Spleen (tissue), 11 donors: ENCODE measurements at regions not wholly inside any gene's neighbourhood (a gene's known extent, or its start where the extent isn't known, plus 50 kb on each side); places are given as distances from the start of the nearest gene placed in this dataset.

ENCODE experiments used
- DNase-seq: peaks from one replicate; pipeline ENCODE4 v3.0.0-alpha.2; 2020
- H3K27ac ChIP-seq, 8 donors: fragments of 200-600 bp; sonication (generic) in 7 of 8; 1 replicate in 4 of 8; 2 replicates in 4 of 8; pipeline versions ENCODE4 v1.5.0 to v1.8.0; 2016 to 2021; ENCODE audit warnings: inconsistent platforms in 4 of 8, mild to moderate bottlenecking in 4 of 8, moderate library complexity in 1 of 8
- H3K27me3 ChIP-seq, 7 donors: fragments of 200-600 bp; sonication (generic) in 6 of 7; replicated peaks in 1 of 7; 1 replicate in 4 of 7; 2 replicates in 3 of 7; pipeline versions ENCODE4 v1.5.0 to v1.8.0; 2016 to 2021; ENCODE audit warnings: inconsistent platforms in 3 of 7, mild to moderate bottlenecking in 1 of 7
- H3K36me3 ChIP-seq, 6 donors: fragments of 200-600 bp; sonication (generic) in 5 of 6; 1 replicate in 4 of 6; 2 replicates in 2 of 6; pipeline versions ENCODE4 v1.5.0 to v1.8.0; 2016 to 2021; ENCODE audit warnings: inconsistent platforms in 2 of 6
- H3K4me1 ChIP-seq, 6 donors: fragments of 200-600 bp; sonication (generic) in 5 of 6; 1 replicate in 3 of 6; 2 replicates in 3 of 6; pipeline versions ENCODE4 v1.5.0 to v1.8.0; 2016 to 2021; ENCODE audit warnings: inconsistent platforms in 3 of 6
- H3K4me3 ChIP-seq, 8 donors: fragments of 200-600 bp; sonication (generic) in 7 of 8; 1 replicate in 4 of 8; 2 replicates in 4 of 8; pipeline versions ENCODE4 v1.5.0 to v1.8.0; 2016 to 2021; ENCODE audit warnings: inconsistent platforms in 4 of 8, mild to moderate bottlenecking in 4 of 8, moderate library complexity in 2 of 8
- H3K9me3 ChIP-seq, 8 donors: fragments of 200-600 bp; sonication (generic) in 7 of 8; 1 replicate in 4 of 8; 2 replicates in 4 of 8; pipeline versions ENCODE4 v1.5.0 to v1.8.0; 2016 to 2021; ENCODE audit warnings: inconsistent platforms in 4 of 8
- CTCF ChIP-seq, 11 experiments: fragments of 200-600 bp in 7 of 11; fragments of 450-650 bp in 4 of 11; sonication (generic) in 4 of 11; IDR thresholded peaks in 8 of 11; conservative IDR thresholded peaks in 3 of 11; 1 replicate in 7 of 11; 2 replicates in 4 of 11; pipeline versions ENCODE4 v1.4.0 to v1.8.0; 2016 to 2021; ENCODE audit warnings: antibody characterized with exemption in 11 of 11, inconsistent platforms in 4 of 11, mild to moderate bottlenecking in 1 of 11
- POLR2A ChIP-seq, 3 donors: fragments of 450-650 bp; IDR thresholded peaks; one replicate each; pipeline ENCODE4 v1.5.1; 2017; ENCODE audit warnings: antibody characterized with exemption in 3 of 3, mild to moderate bottlenecking in 1 of 3
- POLR2AphosphoS5 ChIP-seq, 3 donors: sonication (generic); formaldehyde crosslinking; IDR thresholded peaks; one replicate each; pipeline ENCODE4 v1.5.1; 2017; ENCODE audit warnings: antibody characterized with exemption in 3 of 3
- WGBS, 5 donors: extraction: QIAGEN DNeasy Blood & Tissue Kit in 3 of 5; methylation state at CpG; one replicate each; pipeline versions ENCODE4 v1.1.5 to v1.1.7; 2013 to 2018; 5-methylcytosine and 5-hydroxymethylcytosine counted together
- intact Hi-C: fragments of 100-400 bp; cut with DNase I; formaldehyde crosslinking; loops from one replicate; pipeline ENCODE4 v1.15.0; 2023; ENCODE audit warnings: low total_unique reads
- donor health status: healthy with polysubstance abuse.
- donor health status: DM: no; HTN: no; CAD: no; lungs with moderate emphysema.
- donor health status: DM: no; HTN: no; CAD: no.
- donor health status: Bipolar disorder and iron deficiency.
- donor health status: healthy.
- donor health status: DM: no; HTN: no; CAD: no.
- donor health status: DM: yes; HTN: yes; CAD: no.

DNA sequence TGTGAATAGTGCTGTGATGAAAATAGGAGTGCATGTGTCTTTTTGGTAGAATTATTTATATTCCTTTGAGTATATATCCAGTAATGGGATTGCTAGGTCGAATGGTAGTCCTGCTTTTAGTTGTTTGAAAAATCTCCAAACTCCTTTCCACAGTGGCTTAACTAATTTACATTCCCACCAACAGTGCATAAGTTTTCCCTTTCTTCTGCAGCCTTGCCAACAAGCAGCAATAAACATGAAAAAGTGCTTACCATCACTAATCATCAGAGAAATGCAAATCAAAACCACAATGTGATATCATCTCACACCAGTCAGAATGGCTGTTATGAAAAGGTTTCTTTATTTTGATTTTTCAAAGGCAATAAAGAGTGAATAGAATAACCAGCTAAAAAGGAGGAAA lies 1105.9 kb downstream of the NAALADL2 start:
- WGBS, 5 donors, result 33 to 63% (median 46%) methylated on average over 1 of the region's 1 CpG
- H3K27me3 ChIP-seq, result no peaks in the 10 kb centered on the region
- no peak overlapping the region for H3K27ac ChIP-seq
- intact Hi-C loops, result no loop called here
- TF ChIP-seq CTCF (IDR thresholded peaks at IDR 0.05 in 8 of 11, conservative IDR thresholded peaks at IDR 0.05 in 3 of 11), result no peak
- TF ChIP-seq POLR2A (IDR thresholded peaks at IDR 0.05), result no peak
- TF ChIP-seq POLR2AphosphoS5 (IDR thresholded peaks at IDR 0.05), result no peak
- H3K9me3 ChIP-seq, result peaks cover 0 to 53% (median 35%) of the 10 kb centered on the region in 8 donors
- H3K4me1 ChIP-seq, result no peaks in the 10 kb centered on the region
- H3K4me3 ChIP-seq, result no peak overlapping the region
- no peak for DNase-seq
- H3K36me3 ChIP-seq, result no peaks in the 10 kb centered on the region

DNA sequence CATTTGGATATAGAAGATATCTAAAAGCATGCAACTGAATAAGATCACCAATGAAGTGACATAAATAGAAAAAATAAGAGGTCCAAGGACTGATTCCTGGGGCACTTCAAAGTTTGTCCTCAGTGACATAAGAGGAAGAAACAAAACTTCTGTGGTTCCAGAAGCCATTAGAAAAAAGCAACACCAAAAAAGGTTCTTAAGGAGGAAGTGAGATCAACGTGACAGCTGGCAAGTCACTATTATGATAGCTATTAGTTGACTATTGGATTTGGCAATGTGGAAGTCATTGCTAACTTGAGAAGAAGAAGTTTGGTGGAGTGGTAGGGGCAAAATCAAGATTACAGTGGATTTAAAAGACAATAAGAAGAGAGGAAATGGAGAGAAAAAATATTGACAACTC lies 1098.3 kb downstream of the NAALADL2 start:
- no peaks in the 10 kb centered on the region for H3K27me3 ChIP-seq
- no peaks in the 10 kb centered on the region for H3K36me3 ChIP-seq
- H3K27ac ChIP-seq, result no peak overlapping the region
- intact Hi-C loops, result no loop called here
- no peak for TF ChIP-seq POLR2A (IDR thresholded peaks at IDR 0.05)
- no peak for TF ChIP-seq POLR2AphosphoS5 (IDR thresholded peaks at IDR 0.05)
- no peak for TF ChIP-seq CTCF (IDR thresholded peaks at IDR 0.05 in 8 of 11, conservative IDR thresholded peaks at IDR 0.05 in 3 of 11)
- 18 to 42% (median 32%) methylated on average over 1 of the region's 1 CpG for WGBS, 5 donors
- DNase-seq, result no peak
- H3K4me1 ChIP-seq, result no peaks in the 10 kb centered on the region
- H3K9me3 ChIP-seq, result peaks cover 0 to 25% (median 14%) of the 10 kb centered on the region in 8 donors
- no peak overlapping the region for H3K4me3 ChIP-seq

GRCh38 chr3:175956964-175957363 lies 1097.8 kb downstream of the NAALADL2 start:
- Histone ChIP-seq H3K27ac (no peak overlapping the region), H3K36me3 (no peaks in the 10 kb centered on the region), H3K9me3 (peaks cover 0 to 25% (median 14%) of the 10 kb centered on the region in 8 donors), H3K4me3 (no peak overlapping the region), H3K4me1 (no peaks in the 10 kb centered on the region), H3K27me3 (no peaks in the 10 kb centered on the region)
- no peak for DNase-seq
- TF ChIP-seq CTCF (IDR thresholded peaks at IDR 0.05 in 8 of 11, conservative IDR thresholded peaks at IDR 0.05 in 3 of 11) (no peak), POLR2A (IDR thresholded peaks at IDR 0.05) (no peak), POLR2AphosphoS5 (IDR thresholded peaks at IDR 0.05) (no peak)
- intact Hi-C loops, result no loop called here
- 61 to 73% (median 69%) methylated on average over 3 of the region's 3 CpGs for WGBS, 5 donors

- no peaks in the 10 kb centered on the region for H3K36me3 ChIP-seq
- no peaks in the 10 kb centered on the region for H3K4me1 ChIP-seq
- peaks cover 0 to 20% (median 11%) of the 10 kb centered on the region in 8 donors for H3K9me3 ChIP-seq
- H3K27me3 ChIP-seq, result no peaks in the 10 kb centered on the region
- 58 to 72% (median 67%) methylated on average over 4 of the region's 4 CpGs for WGBS, 5 donors
- no peak overlapping the region for H3K4me3 ChIP-seq
- DNase-seq, result no peak
- TF ChIP-seq POLR2AphosphoS5 (IDR thresholded peaks at IDR 0.05) (no peak), POLR2A (IDR thresholded peaks at IDR 0.05) (no peak), CTCF (IDR thresholded peaks at IDR 0.05 in 8 of 11, conservative IDR thresholded peaks at IDR 0.05 in 3 of 11) (no peak)
- H3K27ac ChIP-seq, result no peak overlapping the region
- intact Hi-C loops, result no loop called here
Measured at GRCh38 chr3:175951047-175951694, 1092.0 kb downstream of the NAALADL2 start.
